ENCODE measurements at regions not wholly inside any gene's neighbourhood (a gene's known extent, or its start where the extent isn't known, plus 50 kb on each side); places are given as distances from the start of the nearest gene placed in this dataset.

DNA sequence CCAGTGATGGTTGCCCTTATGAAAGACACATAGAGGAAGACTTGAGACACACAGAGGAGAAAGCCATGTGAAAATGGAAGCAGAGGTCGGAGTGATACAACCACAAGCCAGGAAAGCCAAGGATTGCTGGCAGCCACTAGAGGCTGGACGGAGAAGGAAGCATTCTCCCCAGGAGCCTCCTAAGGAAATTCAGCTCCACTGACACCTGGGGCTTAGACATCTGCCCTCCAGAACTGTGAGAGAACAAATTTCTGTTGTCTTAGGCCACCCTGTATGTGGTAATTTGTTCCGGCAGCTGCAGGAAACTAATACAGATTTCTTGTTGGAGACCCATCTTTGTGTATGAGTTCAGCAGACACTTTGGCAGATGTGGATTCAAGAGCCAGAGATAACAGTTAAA is 126.9 kb upstream of the ATP1A1 start:
- no peaks in the 10 kb centered on the region for H3K36me3 ChIP-seq (ENCODE audit: insufficient read depth)
- H3K27ac ChIP-seq (ENCODE audit: low read depth) = no peak overlapping the region
- no peak overlapping the region for H3K4me3 ChIP-seq (ENCODE audit: low read depth, low read length)
- 80% methylated on average over 3 of the region's 3 CpGs for WGBS
- DNase-seq (ENCODE audit: extremely low spot score) = no peak
- H3K4me1 ChIP-seq (ENCODE audit: insufficient read depth) = no peaks in the 10 kb centered on the region

DNA sequence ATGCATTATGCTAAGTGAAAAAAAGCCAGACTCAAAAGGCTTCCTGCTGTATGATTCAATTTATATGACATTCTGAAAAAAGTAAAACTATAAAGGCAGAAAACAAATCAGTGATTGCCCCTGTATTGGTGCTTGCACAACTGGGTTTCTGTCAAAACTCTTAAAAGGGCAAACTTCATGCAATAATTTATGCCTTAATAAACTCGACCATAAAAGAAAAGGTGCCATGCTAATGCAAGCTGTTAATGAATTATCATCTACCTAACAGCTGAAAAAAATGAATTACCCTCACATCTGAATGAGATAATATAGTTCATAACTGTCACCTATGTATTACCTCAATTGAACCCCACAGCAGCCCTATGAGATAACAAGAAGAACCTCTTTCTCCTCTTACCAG is 120.8 kb upstream of the ATP1A1 start:
- no peak for DNase-seq (ENCODE audit: extremely low spot score)
- no peaks in the 10 kb centered on the region for H3K4me1 ChIP-seq (ENCODE audit: insufficient read depth)
- 49% methylated on average over 1 of the region's 1 CpG for WGBS
- H3K27ac ChIP-seq (ENCODE audit: low read depth) = no peak overlapping the region
- no peaks in the 10 kb centered on the region for H3K36me3 ChIP-seq (ENCODE audit: insufficient read depth)
- no peak overlapping the region for H3K4me3 ChIP-seq (ENCODE audit: low read depth, low read length)

DNA sequence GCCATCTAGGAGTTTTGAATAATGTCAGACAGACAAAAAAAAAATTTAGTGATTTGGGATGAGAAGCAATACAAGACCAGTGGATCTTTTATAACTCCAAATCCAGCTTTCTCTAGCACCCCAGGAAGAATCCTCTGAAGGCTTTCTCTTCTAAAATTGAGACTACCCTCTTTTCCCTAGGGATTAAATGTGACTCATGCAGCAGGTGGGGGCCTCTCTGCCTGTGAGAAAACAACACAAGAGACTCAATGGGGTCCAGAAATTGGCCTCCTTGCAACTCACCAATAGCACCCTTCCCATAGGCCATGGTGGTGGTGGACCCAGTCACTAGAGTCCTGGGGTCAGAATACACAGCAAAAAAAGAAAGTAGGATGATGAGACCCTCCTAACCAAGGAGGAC is 120.3 kb upstream of the ATP1A1 start:
- DNase-seq (ENCODE audit: extremely low spot score) = no peak
- Histone ChIP-seq H3K4me1 (ENCODE audit: insufficient read depth) (no peaks in the 10 kb centered on the region), H3K27ac (ENCODE audit: low read depth) (no peak overlapping the region), H3K36me3 (ENCODE audit: insufficient read depth) (no peaks in the 10 kb centered on the region), H3K4me3 (ENCODE audit: low read depth, low read length) (no peak overlapping the region)

DNA sequence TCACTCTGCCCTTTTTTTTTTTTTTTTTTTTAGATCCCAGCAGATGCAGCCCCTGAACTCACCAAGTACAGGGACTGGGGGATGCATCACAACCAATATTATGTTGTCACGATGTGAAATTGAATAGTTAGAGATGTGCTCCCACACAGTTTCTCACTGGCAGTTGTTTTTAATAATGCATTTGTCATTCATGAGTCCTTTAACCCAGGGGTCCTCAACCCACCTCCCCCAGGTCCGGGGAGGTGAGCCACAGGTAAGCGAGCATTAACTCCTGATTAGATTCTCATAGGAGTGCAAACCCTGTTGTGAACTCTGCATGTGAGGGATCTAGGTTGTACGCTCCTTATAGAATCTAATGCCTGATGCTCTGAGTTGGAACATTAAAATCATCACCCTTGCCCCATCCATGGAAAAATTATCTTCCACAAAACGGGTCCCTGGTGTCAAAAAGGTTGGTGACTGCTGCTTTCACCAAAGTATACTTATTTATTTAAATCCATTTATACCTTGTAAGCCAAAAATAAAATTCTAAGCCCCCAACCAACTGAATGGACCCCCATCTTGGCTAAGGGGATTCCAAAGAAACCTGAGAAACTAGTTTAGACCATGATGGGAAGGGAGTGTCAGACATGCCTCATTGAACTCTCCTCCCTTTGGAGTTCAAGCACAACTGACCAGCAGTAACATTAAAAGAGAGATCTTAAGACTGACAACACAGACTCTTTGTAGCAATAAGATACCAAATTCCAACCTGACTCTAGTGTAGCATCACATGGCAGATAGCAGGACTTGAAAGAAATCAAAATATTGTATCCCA is 119.3 kb upstream of the ATP1A1 start:
- 86% methylated on average over 5 of the region's 5 CpGs for WGBS
- Histone ChIP-seq H3K36me3 (ENCODE audit: insufficient read depth) (no peaks in the 10 kb centered on the region), H3K4me3 (ENCODE audit: low read depth, low read length) (no peak overlapping the region), H3K27ac (ENCODE audit: low read depth) (no peak overlapping the region), H3K4me1 (ENCODE audit: insufficient read depth) (no peaks in the 10 kb centered on the region)
- DNase-seq (ENCODE audit: extremely low spot score) = no peak

DNA sequence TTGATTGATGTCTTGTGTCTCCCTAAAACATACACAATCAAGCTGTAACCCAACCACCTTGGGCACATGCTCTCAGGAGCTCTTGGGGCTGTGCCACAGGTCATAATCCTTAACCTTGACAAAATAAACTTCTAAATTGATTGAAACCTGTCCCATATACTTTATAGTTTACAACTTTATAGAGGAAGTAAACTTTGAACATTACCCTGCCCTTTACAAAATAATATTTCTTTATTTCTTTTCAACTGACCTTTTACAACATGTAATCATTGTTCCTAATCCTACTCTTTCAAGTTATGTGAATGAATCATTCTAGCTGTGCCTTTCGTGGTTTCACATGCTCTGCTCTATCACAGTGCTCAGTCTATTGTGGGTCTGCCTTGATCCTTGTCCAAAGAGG is 118.3 kb upstream of the ATP1A1 start:
- DNase-seq (ENCODE audit: extremely low spot score) = no peak
- no peak overlapping the region for H3K27ac ChIP-seq (ENCODE audit: low read depth)
- 48% methylated on average over 1 of the region's 1 CpG for WGBS

DNA sequence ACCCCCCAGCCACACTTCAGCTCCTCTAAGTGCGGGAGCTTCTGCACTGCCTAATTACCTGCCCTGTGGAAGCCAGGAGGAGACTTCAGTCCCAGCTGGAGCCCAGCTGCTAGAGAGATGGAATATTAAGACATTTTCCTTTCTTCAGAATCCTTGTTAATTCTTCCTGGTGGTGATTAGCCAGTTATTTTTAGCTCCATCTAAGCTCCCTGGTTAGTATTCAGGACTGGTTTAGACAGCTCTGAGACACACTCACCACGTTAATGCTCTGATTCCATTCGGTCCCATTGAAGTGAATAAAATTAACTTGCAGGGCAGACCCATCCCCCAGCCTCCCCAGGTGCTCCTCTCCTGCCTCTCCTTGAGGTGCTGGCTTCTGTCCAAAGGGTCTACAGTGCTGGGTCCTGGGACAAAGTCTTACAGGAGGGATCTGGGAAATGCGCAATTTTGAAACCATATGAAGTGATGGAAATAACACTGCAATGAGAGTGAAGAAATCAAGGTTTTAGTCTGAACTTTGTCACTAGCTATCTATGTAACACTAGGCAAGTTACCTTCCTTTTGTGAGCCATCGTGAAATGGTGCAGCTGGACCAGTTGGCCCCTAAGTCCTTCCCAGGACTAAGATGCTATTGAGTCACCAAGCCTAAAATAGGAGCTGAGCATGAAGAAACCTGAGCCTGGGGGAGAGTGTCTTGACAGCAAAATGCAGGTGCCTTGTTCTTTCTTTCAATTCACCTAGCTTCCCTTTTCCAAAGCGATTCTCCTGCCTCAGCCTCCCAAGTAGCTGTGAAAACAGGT is 117.4 kb upstream of the ATP1A1 start:
- Histone ChIP-seq H3K36me3 (ENCODE audit: insufficient read depth) (no peaks in the 10 kb centered on the region), H3K4me3 (ENCODE audit: low read depth, low read length) (no peak overlapping the region), H3K4me1 (ENCODE audit: insufficient read depth) (no peaks in the 10 kb centered on the region), H3K27ac (ENCODE audit: low read depth) (no peak overlapping the region)
- DNase-seq (ENCODE audit: extremely low spot score) = no peak
- WGBS = 59% methylated on average over 6 of the region's 6 CpGs

More for the DNA sequence above, 118.3 kb upstream of the ATP1A1 start:
- H3K4me1 ChIP-seq (ENCODE audit: insufficient read depth) = no peaks in the 10 kb centered on the region
- H3K36me3 ChIP-seq (ENCODE audit: insufficient read depth) = no peaks in the 10 kb centered on the region
- H3K4me3 ChIP-seq (ENCODE audit: low read depth, low read length) = no peak overlapping the region

DNA sequence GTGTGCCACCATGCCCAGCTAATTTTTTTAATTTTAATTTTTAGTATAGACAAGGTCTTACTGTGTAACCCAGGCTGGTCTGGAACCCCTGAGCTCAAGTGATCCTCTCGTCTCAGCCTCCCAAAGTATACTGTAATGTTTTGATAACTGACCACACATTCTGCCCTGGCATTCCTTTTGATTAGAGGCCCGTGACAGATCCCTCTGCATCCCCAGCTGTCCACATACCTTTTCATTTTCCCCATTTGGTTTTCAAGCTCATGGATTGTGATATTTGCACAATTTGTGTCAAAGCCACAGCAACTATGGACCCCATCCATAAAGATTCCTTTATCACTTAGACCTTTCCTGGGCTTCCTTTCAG is 116.8 kb upstream of the ATP1A1 start:
- H3K4me1 ChIP-seq (ENCODE audit: insufficient read depth) = no peaks in the 10 kb centered on the region
- DNase-seq (ENCODE audit: extremely low spot score) = no peak
- H3K4me3 ChIP-seq (ENCODE audit: low read depth, low read length) = no peak overlapping the region
- H3K36me3 ChIP-seq (ENCODE audit: insufficient read depth) = no peaks in the 10 kb centered on the region
- no peak overlapping the region for H3K27ac ChIP-seq (ENCODE audit: low read depth)
- 64% methylated on average over 2 of the region's 2 CpGs for WGBS

DNA sequence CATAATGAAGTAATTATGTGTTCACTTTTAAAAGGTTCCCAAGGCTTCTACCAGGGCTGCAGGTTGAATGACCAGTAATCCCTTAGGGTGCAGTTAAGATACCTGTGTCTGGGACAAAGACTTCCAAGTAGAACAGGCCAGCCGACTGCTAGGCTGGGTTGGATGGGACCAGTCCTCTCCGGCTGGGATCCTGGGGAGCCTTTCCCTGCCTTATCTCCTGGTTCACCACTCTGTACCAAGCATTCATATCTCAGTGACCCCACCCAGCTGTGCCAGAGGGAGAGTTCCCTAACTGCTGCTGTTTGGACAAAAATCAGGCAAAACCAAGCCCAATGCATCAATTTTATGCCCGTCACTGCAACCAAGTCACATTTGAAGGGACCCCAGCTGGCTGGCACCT is 116.2 kb upstream of the ATP1A1 start:
- Histone ChIP-seq H3K4me1 (ENCODE audit: insufficient read depth) (no peaks in the 10 kb centered on the region), H3K4me3 (ENCODE audit: low read depth, low read length) (no peak overlapping the region), H3K27ac (ENCODE audit: low read depth) (no peak overlapping the region), H3K36me3 (ENCODE audit: insufficient read depth) (no peaks in the 10 kb centered on the region)
- no peak for DNase-seq (ENCODE audit: extremely low spot score)
- 91% methylated on average over 3 of the region's 3 CpGs for whole genome bisulfite sequencing

DNA sequence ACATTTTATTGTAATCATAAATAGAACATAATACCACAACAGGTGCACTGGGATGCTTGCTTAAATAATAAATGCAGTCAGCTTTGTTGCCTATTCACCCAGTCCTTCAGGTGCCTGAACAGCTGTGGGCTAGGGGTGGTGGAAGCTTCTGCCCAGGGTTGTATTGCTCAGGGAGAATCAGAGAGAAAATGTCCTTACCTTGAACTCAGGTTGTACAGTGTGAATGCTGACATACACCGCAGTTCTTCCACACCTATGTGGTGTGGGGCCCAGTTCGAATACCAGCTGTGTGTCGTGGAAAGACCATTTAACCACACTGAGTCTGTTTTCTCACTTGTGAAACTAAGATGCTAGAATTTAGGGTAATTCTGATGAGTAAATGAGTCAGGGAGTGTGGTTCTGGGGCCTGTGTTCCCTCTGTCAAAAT is 115.7 kb upstream of the ATP1A1 start:
- no peak for DNase-seq (ENCODE audit: extremely low spot score)
- Histone ChIP-seq H3K4me1 (ENCODE audit: insufficient read depth) (no peaks in the 10 kb centered on the region), H3K4me3 (ENCODE audit: low read depth, low read length) (no peak overlapping the region), H3K27ac (ENCODE audit: low read depth) (no peak overlapping the region), H3K36me3 (ENCODE audit: insufficient read depth) (no peaks in the 10 kb centered on the region)
- WGBS = 90% methylated on average over 3 of the region's 3 CpGs

DNA sequence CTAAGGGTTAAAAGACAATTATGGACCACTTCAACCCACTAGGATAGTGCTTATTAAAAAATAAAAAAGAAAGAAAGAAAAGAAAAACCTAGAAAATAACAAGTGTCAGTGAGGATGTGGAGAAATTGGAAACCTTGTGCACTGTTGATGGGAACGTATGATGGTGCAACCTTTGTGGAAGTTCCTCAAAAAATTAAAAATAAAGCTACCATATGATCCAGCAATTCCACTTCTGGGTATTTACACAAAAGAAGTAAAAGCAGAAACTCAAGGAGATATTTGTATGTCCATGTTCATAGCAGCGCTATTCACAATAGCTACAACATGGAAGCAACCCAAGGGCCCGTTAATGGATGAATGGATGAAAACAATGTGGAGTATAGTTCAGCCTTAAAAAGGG is 115.2 kb upstream of the ATP1A1 start:
- Histone ChIP-seq H3K4me3 (ENCODE audit: low read depth, low read length) (no peak overlapping the region), H3K27ac (ENCODE audit: low read depth) (no peak overlapping the region)

DNA sequence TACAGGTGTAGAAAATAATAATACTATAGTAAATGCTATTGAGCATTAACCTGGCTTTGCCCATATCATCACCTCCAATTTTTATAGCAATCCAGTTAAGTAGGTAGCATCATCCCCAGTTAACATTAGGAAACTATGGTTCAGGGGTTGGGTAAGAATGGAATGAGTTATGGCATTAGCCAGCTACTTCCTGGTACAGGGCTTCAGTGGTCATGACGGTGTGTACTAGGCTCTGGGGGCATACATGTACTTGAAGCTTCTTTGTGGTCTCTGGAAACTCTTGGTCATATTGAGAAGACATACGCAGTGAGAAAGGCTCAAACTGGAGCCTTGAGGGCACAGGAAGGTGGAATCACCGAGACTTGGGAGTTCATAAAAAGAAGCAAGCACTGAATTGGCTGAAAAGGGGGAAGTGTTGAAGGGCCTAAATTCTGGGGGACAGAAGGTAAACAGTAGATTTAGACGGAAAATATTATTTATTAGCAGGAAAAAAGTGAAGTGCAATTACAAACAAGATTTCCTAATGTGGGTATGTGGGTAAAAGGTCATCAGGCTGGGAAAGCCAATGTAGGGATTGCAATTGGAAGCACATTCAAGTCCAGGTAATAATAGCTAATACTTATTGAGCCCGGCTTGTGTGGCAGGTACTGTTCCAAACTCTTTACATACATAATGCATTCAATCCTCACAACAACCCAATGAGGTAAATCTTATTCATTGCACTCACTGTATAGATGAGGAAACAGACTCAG is 114.2 kb upstream of the ATP1A1 start:
- no peaks in the 10 kb centered on the region for H3K36me3 ChIP-seq (ENCODE audit: insufficient read depth)

More for the DNA sequence above, 115.2 kb upstream of the ATP1A1 start:
- WGBS = 94% methylated on average over 3 of the region's 3 CpGs
- no peaks in the 10 kb centered on the region for H3K4me1 ChIP-seq (ENCODE audit: insufficient read depth)
- DNase-seq (ENCODE audit: extremely low spot score) = no peak
- H3K36me3 ChIP-seq (ENCODE audit: insufficient read depth) = no peaks in the 10 kb centered on the region

DNA sequence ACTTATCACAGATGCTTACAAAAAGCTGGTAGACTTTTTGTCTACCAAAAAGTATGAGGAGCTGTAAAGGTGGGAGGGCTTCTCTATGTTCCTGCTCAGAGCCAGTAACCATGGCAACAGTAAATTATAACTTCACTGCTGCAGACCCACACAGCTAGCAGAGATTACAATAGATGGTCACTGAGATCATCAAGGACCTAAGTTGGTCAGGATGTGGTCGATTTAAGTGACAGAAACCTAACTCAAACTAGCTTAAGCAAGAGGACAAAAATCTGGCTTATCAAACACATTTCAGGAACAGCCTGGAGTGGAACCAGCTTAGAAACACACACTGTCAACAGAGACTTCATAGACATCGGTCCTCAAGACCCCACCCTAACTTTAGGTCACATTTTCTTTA is 113.4 kb upstream of the ATP1A1 start:
- Histone ChIP-seq H3K36me3 (ENCODE audit: insufficient read depth) (no peaks in the 10 kb centered on the region), H3K27ac (ENCODE audit: low read depth) (no peak overlapping the region), H3K4me1 (ENCODE audit: insufficient read depth) (no peaks in the 10 kb centered on the region), H3K4me3 (ENCODE audit: low read depth, low read length) (no peak overlapping the region)
- no peak for DNase-seq (ENCODE audit: extremely low spot score)
- 75% methylated on average over 2 of the region's 2 CpGs for WGBS

More for the DNA sequence above, 114.2 kb upstream of the ATP1A1 start:
- DNase-seq (ENCODE audit: extremely low spot score) = no peak
- 80% methylated on average over 5 of the region's 5 CpGs for WGBS
- H3K27ac ChIP-seq (ENCODE audit: low read depth) = no peak overlapping the region
- H3K4me1 ChIP-seq (ENCODE audit: insufficient read depth) = no peaks in the 10 kb centered on the region
- no peak overlapping the region for H3K4me3 ChIP-seq (ENCODE audit: low read depth, low read length)

DNA sequence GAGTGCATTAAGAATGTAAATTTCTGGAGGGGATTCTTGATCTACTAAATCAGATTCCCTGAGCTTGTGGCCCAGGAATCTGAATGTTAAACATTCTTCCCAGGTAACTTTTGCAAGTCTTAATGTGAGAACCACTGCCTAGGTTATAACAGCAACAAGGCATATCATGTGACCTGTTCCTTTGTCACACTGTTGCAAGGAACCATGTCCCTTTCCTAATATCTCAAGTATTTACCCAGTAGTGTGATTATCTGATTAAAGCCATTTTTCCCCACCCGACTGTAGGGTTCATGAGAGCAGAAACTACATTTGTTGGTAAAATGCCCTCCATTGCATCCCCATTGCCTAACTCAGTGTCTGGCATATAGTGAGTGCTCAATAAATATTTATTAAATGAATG is 112.9 kb upstream of the ATP1A1 start:
- 86% methylated on average over 1 of the region's 1 CpG for WGBS
- Histone ChIP-seq H3K4me3 (ENCODE audit: low read depth, low read length) (no peak overlapping the region), H3K27ac (ENCODE audit: low read depth) (no peak overlapping the region), H3K36me3 (ENCODE audit: insufficient read depth) (no peaks in the 10 kb centered on the region), H3K4me1 (ENCODE audit: insufficient read depth) (no peaks in the 10 kb centered on the region)
- no peak for DNase-seq (ENCODE audit: extremely low spot score)

DNA sequence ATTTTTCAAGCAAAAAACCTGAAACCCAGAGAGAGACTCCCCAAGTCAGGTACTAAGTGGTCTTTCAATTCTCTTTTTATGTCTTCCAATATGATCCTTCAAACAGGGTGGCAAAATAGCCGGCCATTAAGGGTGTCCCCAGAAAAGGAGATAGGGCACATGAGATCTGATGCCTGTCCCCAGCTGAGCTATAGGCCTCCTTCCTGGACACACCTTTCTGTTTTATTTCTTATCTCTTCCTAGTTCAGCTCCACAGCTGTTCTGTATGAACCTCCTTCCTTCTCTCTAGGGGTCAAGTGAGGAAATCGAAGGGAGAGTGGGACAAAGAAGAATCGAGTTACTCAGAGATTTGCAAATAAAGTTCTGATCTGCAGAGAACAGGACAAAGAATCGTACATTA is 112.4 kb upstream of the ATP1A1 start:
- Histone ChIP-seq H3K27ac (ENCODE audit: low read depth) (no peak overlapping the region), H3K4me3 (ENCODE audit: low read depth, low read length) (no peak overlapping the region), H3K36me3 (ENCODE audit: insufficient read depth) (no peaks in the 10 kb centered on the region), H3K4me1 (ENCODE audit: insufficient read depth) (no peaks in the 10 kb centered on the region)
- no peak for DNase-seq (ENCODE audit: extremely low spot score)
- WGBS = 63% methylated on average over 4 of the region's 4 CpGs

Measured in urinary bladder (tissue), 3 donors.